Gastrocnemius medialis (tissue), 4 donors: ENCODE measurements at regions not wholly inside any gene's neighbourhood (a gene's known extent, or its start where the extent isn't known, plus 50 kb on each side); places are given as distances from the start of the nearest gene placed in this dataset.

Experiments used
- ATAC-seq, 2 donors: fragments of 150-250 bp; one replicate each; pipeline ENCODE4 v1.9.1; 2016
- DNase-seq, 2 donors: peaks; one replicate each; pipeline ENCODE4 v3.0.0-alpha.2; 2019
- H3K27ac ChIP-seq, 4 donors: fragments of 200-600 bp; sonication (generic); 1 replicate in 1 of 4; 2 replicates in 3 of 4; pipeline ENCODE4 v1.5.1; 2016 to 2018; ENCODE audit warnings: mild to moderate bottlenecking in 2 of 4, moderate library complexity in 1 of 4
- H3K27me3 ChIP-seq, 3 donors: fragments of 200-600 bp; sonication (generic) in 2 of 3; 1 replicate in 1 of 3; 2 replicates in 2 of 3; pipeline versions ENCODE4 v1.5.1 to v1.6.0; 2016 to 2019; ENCODE audit warnings: mild to moderate bottlenecking in 1 of 3, moderate library complexity in 1 of 3
- H3K36me3 ChIP-seq, 2 donors: fragments of 200-600 bp; sonication (generic) in 1 of 2; one replicate each; pipeline ENCODE4 v1.5.1; 2017 to 2018
- H3K4me1 ChIP-seq, 2 donors: fragments of 200-600 bp; sonication (generic) in 1 of 2; one replicate each; pipeline ENCODE4 v1.5.1; 2016 to 2017; ENCODE audit warnings: mild to moderate bottlenecking in 2 of 2
- H3K4me3 ChIP-seq, 4 donors: fragments of 200-600 bp; sonication (generic) in 3 of 4; 1 replicate in 1 of 4; 2 replicates in 3 of 4; pipeline ENCODE4 v1.5.1; 2016 to 2019; ENCODE audit warnings: mild to moderate bottlenecking in 2 of 4
- H3K9me3 ChIP-seq, 3 donors: fragments of 200-600 bp; sonication (generic) in 2 of 3; 1 replicate in 1 of 3; 2 replicates in 2 of 3; pipeline ENCODE4 v1.5.1; 2016 to 2019
- POLR2A ChIP-seq, 2 donors: fragments of 450-650 bp; IDR thresholded peaks; one replicate each; pipeline ENCODE4 v1.6.1; 2017; ENCODE audit warnings: antibody characterized with exemption in 2 of 2, mild to moderate bottlenecking in 2 of 2, moderate library complexity in 2 of 2
- in situ Hi-C, 4 donors: fragments of 200-750 bp; cut with MboI; loops; one replicate each; pipeline versions ENCODE4 v1.15.0 to v1.8.0; 2017; ENCODE audit warnings: low sequenced_read_pairs in 4 of 4
- intact Hi-C: fragments of 100-400 bp; cut with DNase I; formaldehyde crosslinking; loops from one replicate; pipeline ENCODE4 v1.15.1; 2023; ENCODE audit warnings: low total_unique reads
- TF ChIP-seq, protein P1 (sequence below), 5 experiments: fragments of 450-650 bp in 3 of 5; fragments of 200-600 bp in 2 of 5; sonication (generic) in 2 of 5; IDR thresholded peaks in 4 of 5; conservative IDR thresholded peaks in 1 of 5; 1 replicate in 4 of 5; 2 replicates in 1 of 5; pipeline ENCODE4 v1.5.1; 2016 to 2019; ENCODE audit warnings: antibody characterized with exemption in 5 of 5, mild to moderate bottlenecking in 3 of 5, moderate library complexity in 3 of 5

DNA sequence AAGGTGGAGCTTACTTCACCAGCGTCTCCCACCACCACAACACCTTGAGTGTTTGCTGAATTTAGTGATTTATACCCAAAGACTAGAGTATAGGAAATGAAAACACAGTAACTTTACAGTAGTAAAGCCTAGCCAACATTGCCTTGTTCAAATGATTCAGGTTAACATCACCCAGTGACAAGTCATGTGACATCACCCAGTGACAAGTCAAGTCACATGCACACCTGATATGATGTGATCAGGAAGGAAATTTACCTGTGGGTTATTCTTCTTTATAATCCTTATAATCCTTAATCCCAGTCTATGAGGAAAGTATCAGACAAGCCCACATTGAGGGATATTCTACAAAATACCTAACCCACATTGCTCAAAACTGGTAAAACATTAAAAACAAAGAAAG, 545.6 kb upstream of the MEF2C start:
- DNase-seq (no peak), ATAC-seq (no peak)
- TF ChIP-seq, protein P1, sequence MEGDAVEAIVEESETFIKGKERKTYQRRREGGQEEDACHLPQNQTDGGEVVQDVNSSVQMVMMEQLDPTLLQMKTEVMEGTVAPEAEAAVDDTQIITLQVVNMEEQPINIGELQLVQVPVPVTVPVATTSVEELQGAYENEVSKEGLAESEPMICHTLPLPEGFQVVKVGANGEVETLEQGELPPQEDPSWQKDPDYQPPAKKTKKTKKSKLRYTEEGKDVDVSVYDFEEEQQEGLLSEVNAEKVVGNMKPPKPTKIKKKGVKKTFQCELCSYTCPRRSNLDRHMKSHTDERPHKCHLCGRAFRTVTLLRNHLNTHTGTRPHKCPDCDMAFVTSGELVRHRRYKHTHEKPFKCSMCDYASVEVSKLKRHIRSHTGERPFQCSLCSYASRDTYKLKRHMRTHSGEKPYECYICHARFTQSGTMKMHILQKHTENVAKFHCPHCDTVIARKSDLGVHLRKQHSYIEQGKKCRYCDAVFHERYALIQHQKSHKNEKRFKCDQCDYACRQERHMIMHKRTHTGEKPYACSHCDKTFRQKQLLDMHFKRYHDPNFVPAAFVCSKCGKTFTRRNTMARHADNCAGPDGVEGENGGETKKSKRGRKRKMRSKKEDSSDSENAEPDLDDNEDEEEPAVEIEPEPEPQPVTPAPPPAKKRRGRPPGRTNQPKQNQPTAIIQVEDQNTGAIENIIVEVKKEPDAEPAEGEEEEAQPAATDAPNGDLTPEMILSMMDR (IDR thresholded peaks at IDR 0.05 in 4 of 5, conservative IDR thresholded peaks at IDR 0.05 in 1 of 5) = no peak
- TF ChIP-seq POLR2A (IDR thresholded peaks at IDR 0.05) = no peak
- H3K36me3 ChIP-seq = no peaks in the 10 kb centered on the region
- H3K9me3 ChIP-seq = no peaks in the 10 kb centered on the region
- intact Hi-C loops = no loop called here
- in situ Hi-C loops = loop anchor here in 1 of 4 donors (25.0 kb wide), 1 partner anchor 691 kb away; no protein-coding TSS in a partner anchor
- H3K4me1 ChIP-seq = no peaks in the 10 kb centered on the region
- H3K27ac ChIP-seq = no peak overlapping the region
- no peak overlapping the region for H3K4me3 ChIP-seq
- no peaks in the 10 kb centered on the region for H3K27me3 ChIP-seq

DNA sequence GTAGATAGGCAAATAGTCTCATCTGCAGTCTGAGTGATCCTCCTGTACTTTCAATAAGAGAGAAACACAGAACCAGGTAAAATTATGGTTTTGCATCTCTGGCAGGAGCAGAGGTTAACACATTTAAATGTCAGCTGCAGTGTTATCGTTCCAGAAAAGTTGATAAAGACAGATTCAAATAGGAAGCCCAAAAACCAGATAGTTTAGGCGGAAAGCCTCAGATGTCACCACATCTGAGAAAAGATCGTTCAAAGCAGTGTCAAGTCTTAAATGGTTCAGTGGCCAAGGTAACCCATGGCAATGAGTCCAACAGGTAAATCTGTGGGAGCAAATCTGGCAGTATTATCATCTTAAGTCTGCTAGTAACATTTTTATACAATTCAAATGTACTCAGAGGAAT, 542.1 kb upstream of the MEF2C start:
- DNase-seq = no peak
- H3K4me1 ChIP-seq = peaks cover 0 to 9% of the 10 kb centered on the region in 2 donors

DNA sequence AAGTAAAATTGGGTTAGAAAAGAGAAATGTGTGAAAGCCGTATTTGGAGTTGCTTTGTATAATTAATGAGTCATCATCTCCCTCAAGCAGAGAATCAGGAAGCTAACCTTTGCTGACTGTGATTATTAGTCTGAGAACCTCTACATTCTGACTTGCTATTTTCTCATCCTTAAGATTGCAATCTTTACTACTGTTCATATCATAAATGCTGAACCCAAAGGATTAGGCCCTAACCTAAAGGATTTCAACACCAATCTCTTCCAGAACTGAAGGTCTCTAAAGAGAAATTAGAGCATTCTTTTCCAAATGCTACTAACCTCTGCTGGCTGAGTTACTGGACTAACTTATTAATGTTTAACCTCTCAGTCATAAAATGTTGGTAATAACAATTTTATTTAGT, 538.1 kb upstream of the MEF2C start:
- peaks cover 0 to 13% of the 10 kb centered on the region in 2 donors for H3K4me1 ChIP-seq
- H3K27me3 ChIP-seq = no peaks in the 10 kb centered on the region
- in situ Hi-C loops = no loop called here
- no peak for DNase-seq
- H3K9me3 ChIP-seq = no peaks in the 10 kb centered on the region
- no peak overlapping the region for H3K27ac ChIP-seq
- no peak overlapping the region for H3K4me3 ChIP-seq
- H3K36me3 ChIP-seq = no peaks in the 10 kb centered on the region
- intact Hi-C loops = no loop called here
- ATAC-seq = no peak
- no peak for TF ChIP-seq POLR2A (IDR thresholded peaks at IDR 0.05)
- TF ChIP-seq, protein P1 (IDR thresholded peaks at IDR 0.05 in 4 of 5, conservative IDR thresholded peaks at IDR 0.05 in 1 of 5) = no peak

More for the DNA sequence above, 542.1 kb upstream of the MEF2C start:
- ATAC-seq = no peak
- in situ Hi-C loops = loop anchor here in 1 of 4 donors (25.0 kb wide), 1 partner anchor 688 kb away; no protein-coding TSS in a partner anchor
- Histone ChIP-seq H3K9me3 (no peaks in the 10 kb centered on the region), H3K27ac (no peak overlapping the region), H3K4me3 (no peak overlapping the region), H3K27me3 (no peaks in the 10 kb centered on the region), H3K36me3 (no peaks in the 10 kb centered on the region)
- intact Hi-C loops = no loop called here
- TF ChIP-seq POLR2A (IDR thresholded peaks at IDR 0.05) = no peak
- TF ChIP-seq, protein P1 (IDR thresholded peaks at IDR 0.05 in 4 of 5, conservative IDR thresholded peaks at IDR 0.05 in 1 of 5) = no peak

DNA sequence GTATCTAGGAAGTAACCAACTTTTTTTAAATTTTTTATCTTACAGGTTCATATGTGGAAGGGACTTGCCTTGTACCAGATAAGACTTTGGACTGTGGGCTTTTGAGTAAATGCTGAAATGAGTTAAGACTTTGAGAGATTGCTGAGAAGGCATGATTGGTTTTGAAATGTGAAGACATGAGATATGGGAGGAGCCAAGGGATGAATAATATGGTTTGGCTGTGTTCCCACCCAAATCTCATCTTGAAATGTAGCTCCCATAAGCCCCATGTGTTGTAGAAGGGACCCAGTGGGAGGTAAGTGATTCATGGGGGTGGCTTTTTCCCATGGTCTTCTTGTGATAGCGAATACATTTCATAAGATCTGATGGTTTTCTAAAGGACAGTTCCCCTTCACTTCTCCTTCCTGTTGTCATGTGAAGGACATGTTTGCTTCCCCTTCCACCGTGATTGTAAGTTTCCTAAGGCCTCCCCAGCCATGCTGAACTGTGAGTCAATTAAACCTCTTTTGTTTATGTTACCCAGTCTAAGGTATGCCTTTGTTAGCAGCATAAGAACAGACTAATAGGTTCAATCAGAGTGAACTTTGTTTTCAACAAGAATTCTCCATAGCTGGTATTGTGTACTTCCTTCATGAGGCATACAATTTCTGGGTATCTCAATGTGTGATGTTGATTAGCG, 535.6 kb upstream of the MEF2C start:
- Histone ChIP-seq H3K4me3 (no peak overlapping the region), H3K27ac (no peak overlapping the region), H3K27me3 (no peaks in the 10 kb centered on the region), H3K9me3 (no peaks in the 10 kb centered on the region), H3K36me3 (no peaks in the 10 kb centered on the region), H3K4me1 (peaks cover 0 to 13% of the 10 kb centered on the region in 2 donors)
- intact Hi-C loops (no loop called here), in situ Hi-C loops (no loop called here)
- no peak for TF ChIP-seq POLR2A (IDR thresholded peaks at IDR 0.05)
- TF ChIP-seq, protein P1 (IDR thresholded peaks at IDR 0.05 in 4 of 5, conservative IDR thresholded peaks at IDR 0.05 in 1 of 5) = no peak
- no peak for DNase-seq
- ATAC-seq = no peak
